Neural cell (in vitro differentiated cells): ENCODE measurements at regions not wholly inside any gene's neighbourhood (a gene's known extent, or its start where the extent isn't known, plus 50 kb on each side); places are given as distances from the start of the nearest gene placed in this dataset.

Experiments
- EP300 ChIP-seq: fragments of 450-650 bp; conservative IDR thresholded peaks from 2 replicates; pipeline ENCODE4 v1.6.1; 2014; ENCODE audit warnings: antibody characterized with exemption, mild to moderate bottlenecking, moderate library complexity; ENCODE audit not compliant: poor library complexity, severe bottlenecking
- EZH2 ChIP-seq: fragments of 200-600, 300-800 bp; shearing (Covaris generic), sonication (generic); IDR thresholded peaks from 2 replicates; pipeline ENCODE4 v1.6.1; 2014; ENCODE audit warnings: antibody characterized with exemption, low read length, borderline replicate concordance, mild to moderate bottlenecking; ENCODE audit not compliant: insufficient read depth, poor library complexity, severe bottlenecking
- POLR2AphosphoS5 ChIP-seq: IDR thresholded peaks from 2 replicates; pipeline ENCODE4 v1.6.1; 2012
- RAD21 ChIP-seq: fragments of 450-650 bp; conservative IDR thresholded peaks from 2 replicates; pipeline ENCODE4 v1.6.1; 2014; ENCODE audit warnings: antibody characterized with exemption, mild to moderate bottlenecking, moderate library complexity
- REST ChIP-seq: IDR thresholded peaks from 2 replicates; pipeline ENCODE4 v1.6.1; 2012; ENCODE audit warnings: borderline replicate concordance
- SMC3 ChIP-seq: fragments of 450-650 bp; conservative IDR thresholded peaks from 2 replicates; pipeline ENCODE4 v1.6.1; 2014; ENCODE audit warnings: antibody characterized with exemption, mild to moderate bottlenecking, moderate library complexity; ENCODE audit not compliant: poor library complexity
- TAF1 ChIP-seq: IDR thresholded peaks from 2 replicates; pipeline ENCODE4 v1.6.1; 2012; ENCODE audit warnings: low read depth
- TF ChIP-seq, protein P1 (sequence below): fragments of 450-650 bp; IDR thresholded peaks from 2 replicates; pipeline ENCODE4 v1.5.1; 2014; ENCODE audit warnings: antibody characterized with exemption, mild to moderate bottlenecking, moderate library complexity; ENCODE audit not compliant: poor library complexity, severe bottlenecking

DNA sequence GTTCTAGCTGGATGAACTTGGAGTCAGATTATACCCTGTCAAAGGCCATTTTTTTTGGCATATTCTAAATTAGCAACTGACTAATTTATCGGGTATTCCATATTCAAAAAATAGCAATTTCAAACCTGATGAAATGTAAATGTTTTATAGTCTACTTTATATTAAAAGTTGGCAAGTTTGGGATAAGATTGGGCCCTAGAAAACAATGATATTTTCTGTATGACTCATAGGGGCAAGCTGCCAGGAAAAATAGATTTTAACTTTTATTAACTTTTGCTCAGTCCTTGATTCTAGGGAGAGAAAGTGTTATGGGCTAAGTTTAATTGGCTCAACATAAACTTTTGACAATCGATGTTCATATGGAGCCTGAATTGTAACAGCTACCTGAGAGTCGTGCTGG lies 576.9 kb upstream of the B3GALT2 start:
- TF ChIP-seq TAF1 (no peak), EZH2 (no peak), POLR2AphosphoS5 (no peak), RAD21 (no peak), SMC3 (no peak), EP300 (no peak), REST (no peak)
- TF ChIP-seq, protein P1, sequence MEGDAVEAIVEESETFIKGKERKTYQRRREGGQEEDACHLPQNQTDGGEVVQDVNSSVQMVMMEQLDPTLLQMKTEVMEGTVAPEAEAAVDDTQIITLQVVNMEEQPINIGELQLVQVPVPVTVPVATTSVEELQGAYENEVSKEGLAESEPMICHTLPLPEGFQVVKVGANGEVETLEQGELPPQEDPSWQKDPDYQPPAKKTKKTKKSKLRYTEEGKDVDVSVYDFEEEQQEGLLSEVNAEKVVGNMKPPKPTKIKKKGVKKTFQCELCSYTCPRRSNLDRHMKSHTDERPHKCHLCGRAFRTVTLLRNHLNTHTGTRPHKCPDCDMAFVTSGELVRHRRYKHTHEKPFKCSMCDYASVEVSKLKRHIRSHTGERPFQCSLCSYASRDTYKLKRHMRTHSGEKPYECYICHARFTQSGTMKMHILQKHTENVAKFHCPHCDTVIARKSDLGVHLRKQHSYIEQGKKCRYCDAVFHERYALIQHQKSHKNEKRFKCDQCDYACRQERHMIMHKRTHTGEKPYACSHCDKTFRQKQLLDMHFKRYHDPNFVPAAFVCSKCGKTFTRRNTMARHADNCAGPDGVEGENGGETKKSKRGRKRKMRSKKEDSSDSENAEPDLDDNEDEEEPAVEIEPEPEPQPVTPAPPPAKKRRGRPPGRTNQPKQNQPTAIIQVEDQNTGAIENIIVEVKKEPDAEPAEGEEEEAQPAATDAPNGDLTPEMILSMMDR = no peak
